Progenitor cell of endocrine pancreas (in vitro differentiated cells): ENCODE measurements at regions not wholly inside any gene's neighbourhood (a gene's known extent, or its start where the extent isn't known, plus 50 kb on each side); places are given as distances from the start of the nearest gene placed in this dataset.

ENCODE experiments used
- DNase-seq: peaks from one replicate; pipeline ENCODE4 v3.0.0; 2021; ENCODE audit warnings: low spot score; ENCODE audit not compliant: unreplicated experiment
- H3K27ac Mint-ChIP-seq: 2 replicates; pipeline ENCODE4 v1.8.0; 2021; ENCODE audit warnings: mild to moderate bottlenecking, moderate library complexity, mixed read lengths
- H3K27me3 Mint-ChIP-seq: 2 replicates; pipeline ENCODE4 v1.8.0; 2021; ENCODE audit warnings: mixed read lengths
- H3K36me3 Mint-ChIP-seq: 2 replicates; pipeline ENCODE4 v1.8.0; 2022; ENCODE audit warnings: mixed read lengths; ENCODE audit not compliant: insufficient read depth
- H3K4me1 Mint-ChIP-seq: 2 replicates; pipeline ENCODE4 v1.8.0; 2021; ENCODE audit warnings: low read depth, mixed read lengths
- H3K4me3 Mint-ChIP-seq: 2 replicates; pipeline ENCODE4 v1.8.0; 2021; ENCODE audit warnings: low read depth, mild to moderate bottlenecking, moderate library complexity, mixed read lengths
- H3K9me3 Mint-ChIP-seq: 2 replicates; pipeline ENCODE4 v1.8.0; 2021; ENCODE audit warnings: low read depth, mixed read lengths
- TF ChIP-seq, protein P1 (sequence below): fragments of 200-600 bp; sonication (generic); IDR thresholded peaks from one replicate; pipeline ENCODE4 v1.5.0; 2021; ENCODE audit warnings: antibody characterized with exemption, mild to moderate bottlenecking; ENCODE audit not compliant: unreplicated experiment

DNA sequence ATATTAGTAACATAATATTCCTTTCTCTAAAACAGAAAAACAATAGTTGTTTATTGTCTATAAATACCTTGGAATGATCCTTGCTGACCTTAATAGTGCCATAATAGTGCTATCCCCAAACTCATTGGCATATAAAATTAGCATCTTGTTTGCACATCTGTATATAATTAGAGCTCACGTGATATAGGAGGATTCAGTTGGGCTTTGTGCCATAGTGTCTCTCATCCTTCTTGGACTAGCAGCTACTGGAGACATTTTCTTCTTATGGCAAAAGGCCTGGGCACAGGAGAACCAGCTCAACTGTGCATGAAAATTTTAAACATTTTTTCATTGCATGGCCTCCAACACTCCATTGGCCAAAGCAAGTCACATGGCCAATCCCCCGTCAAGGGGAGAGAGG is 342.5 kb downstream of the SPATA31D1 start:
- Mint-ChIP-seq H3K4me3 (no peak overlapping the region), H3K4me1 (peaks cover 11% of the 10 kb centered on the region), H3K27me3 (no peaks in the 10 kb centered on the region), H3K36me3 (no peaks in the 10 kb centered on the region), H3K9me3 (peaks cover 7% of the 10 kb centered on the region), H3K27ac (no peak overlapping the region)
- no peak for DNase-seq
- TF ChIP-seq, protein P1, sequence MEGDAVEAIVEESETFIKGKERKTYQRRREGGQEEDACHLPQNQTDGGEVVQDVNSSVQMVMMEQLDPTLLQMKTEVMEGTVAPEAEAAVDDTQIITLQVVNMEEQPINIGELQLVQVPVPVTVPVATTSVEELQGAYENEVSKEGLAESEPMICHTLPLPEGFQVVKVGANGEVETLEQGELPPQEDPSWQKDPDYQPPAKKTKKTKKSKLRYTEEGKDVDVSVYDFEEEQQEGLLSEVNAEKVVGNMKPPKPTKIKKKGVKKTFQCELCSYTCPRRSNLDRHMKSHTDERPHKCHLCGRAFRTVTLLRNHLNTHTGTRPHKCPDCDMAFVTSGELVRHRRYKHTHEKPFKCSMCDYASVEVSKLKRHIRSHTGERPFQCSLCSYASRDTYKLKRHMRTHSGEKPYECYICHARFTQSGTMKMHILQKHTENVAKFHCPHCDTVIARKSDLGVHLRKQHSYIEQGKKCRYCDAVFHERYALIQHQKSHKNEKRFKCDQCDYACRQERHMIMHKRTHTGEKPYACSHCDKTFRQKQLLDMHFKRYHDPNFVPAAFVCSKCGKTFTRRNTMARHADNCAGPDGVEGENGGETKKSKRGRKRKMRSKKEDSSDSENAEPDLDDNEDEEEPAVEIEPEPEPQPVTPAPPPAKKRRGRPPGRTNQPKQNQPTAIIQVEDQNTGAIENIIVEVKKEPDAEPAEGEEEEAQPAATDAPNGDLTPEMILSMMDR: no peak

DNA sequence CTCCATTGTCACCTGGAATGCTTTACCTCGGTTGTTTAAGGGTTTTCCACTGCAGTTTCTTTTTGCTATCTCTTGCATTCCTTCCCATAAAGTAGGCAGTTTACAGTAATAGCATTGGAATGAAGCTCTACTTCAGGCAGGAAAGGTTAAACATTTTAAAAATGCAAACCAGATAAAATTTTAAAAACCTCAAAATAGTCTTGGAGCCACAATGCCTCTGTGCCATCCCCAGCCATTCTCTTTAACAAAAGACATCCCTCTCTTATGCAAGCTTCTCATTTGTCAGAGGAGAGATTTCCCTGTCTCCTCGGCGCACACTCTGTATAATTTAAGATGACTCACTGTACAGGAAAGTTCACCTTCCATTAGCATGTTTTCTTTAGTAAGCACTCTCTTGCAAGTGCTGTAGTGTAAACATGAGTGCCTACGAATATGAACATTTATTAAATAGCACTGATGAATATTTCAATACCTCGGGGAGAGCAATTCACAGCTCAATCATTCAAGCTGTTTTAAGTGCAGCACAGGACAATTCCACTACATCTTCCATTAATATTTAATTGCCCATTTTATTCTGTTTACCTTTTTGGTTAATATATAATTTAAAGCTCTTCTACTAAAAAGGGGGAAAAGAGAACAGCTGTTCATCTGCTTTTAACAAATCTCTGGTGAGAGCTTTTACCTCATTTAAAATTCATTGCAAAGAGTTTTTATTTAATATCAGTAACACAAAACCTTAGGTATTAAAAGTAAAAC is 343.6 kb downstream of the SPATA31D1 start:
- peaks cover under 1% of the 10 kb centered on the region for H3K9me3 Mint-ChIP-seq
- no peaks in the 10 kb centered on the region for H3K36me3 Mint-ChIP-seq
- H3K27ac Mint-ChIP-seq: no peak overlapping the region
- no peaks in the 10 kb centered on the region for H3K27me3 Mint-ChIP-seq
- TF ChIP-seq, protein P1: no peak
- peaks cover 11% of the 10 kb centered on the region for H3K4me1 Mint-ChIP-seq
- no peak overlapping the region for H3K4me3 Mint-ChIP-seq
- no peak for DNase-seq

DNA sequence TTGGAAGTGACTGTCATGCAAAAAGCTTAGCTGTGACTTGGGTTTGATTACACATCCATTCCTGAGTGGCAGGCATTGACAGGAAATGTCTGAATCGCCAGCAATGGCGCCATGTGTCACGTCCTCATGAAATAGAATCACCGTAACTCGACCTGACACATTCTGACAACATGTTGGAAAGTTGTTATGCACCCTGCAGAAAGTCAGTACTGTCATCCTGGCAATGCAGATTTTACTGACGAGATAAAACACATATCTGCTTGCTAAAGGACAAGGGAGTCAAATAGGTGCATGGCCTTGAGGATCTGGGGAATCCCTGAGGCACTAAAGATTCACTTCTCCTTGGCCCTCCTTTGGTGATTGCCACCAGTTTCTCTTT is 344.2 kb downstream of the SPATA31D1 start:
- no peaks in the 10 kb centered on the region for H3K9me3 Mint-ChIP-seq
- TF ChIP-seq, protein P1: no peak
- H3K4me1 Mint-ChIP-seq: peaks cover 11% of the 10 kb centered on the region
- H3K36me3 Mint-ChIP-seq: no peaks in the 10 kb centered on the region
- H3K4me3 Mint-ChIP-seq: no peak overlapping the region
- no peak overlapping the region for H3K27ac Mint-ChIP-seq
- no peaks in the 10 kb centered on the region for H3K27me3 Mint-ChIP-seq
- DNase-seq: no peak

DNA sequence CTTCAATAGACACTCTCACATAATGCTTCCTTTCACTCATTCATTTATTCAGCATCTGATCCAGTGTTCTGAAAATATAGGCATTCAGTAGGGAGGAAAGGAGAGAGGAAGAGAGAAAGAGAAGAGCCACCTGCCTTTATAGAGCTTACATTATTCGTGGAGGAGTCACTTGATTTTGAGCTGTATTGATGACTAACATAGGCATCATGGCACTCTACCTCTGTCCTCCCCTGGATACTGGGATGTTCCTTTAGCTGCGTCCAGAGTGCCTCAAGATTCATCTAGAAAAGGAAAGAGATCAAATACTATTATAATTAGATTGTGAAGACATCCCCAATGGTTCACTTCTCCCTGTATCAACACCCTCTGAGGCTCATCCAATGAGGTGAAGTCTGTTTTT is 345.1 kb downstream of the SPATA31D1 start:
- Mint-ChIP-seq H3K27me3 (no peaks in the 10 kb centered on the region), H3K9me3 (no peaks in the 10 kb centered on the region), H3K27ac (no peak overlapping the region), H3K4me3 (no peak overlapping the region), H3K36me3 (no peaks in the 10 kb centered on the region), H3K4me1 (peaks cover 11% of the 10 kb centered on the region)
- DNase-seq: no peak
- TF ChIP-seq, protein P1: no peak

DNA sequence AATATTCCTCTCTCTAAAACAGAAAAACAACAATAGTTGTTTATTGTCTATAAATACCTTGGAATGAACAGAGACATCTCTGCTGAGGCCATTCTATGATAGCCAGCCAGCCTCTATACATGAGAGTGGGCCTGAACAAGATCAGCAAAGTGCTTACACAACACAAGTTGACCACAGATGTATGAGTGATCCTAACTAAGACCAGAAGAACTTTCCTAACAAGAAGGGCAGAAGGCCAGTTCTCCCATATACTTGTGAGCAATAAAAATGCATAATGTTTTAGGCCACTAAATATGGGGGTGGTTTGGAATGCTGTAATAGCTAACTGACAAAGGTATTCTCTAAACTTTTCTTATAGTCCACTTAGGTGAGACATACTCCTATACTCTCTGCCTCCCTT is 345.7 kb downstream of the SPATA31D1 start:
- H3K4me3 Mint-ChIP-seq: no peak overlapping the region
- TF ChIP-seq, protein P1: no peak
- no peak for DNase-seq
- no peaks in the 10 kb centered on the region for H3K36me3 Mint-ChIP-seq
- no peaks in the 10 kb centered on the region for H3K9me3 Mint-ChIP-seq
- H3K27me3 Mint-ChIP-seq: no peaks in the 10 kb centered on the region
- peaks cover 11% of the 10 kb centered on the region for H3K4me1 Mint-ChIP-seq
- no peak overlapping the region for H3K27ac Mint-ChIP-seq
